VCaP (cell line): ENCODE measurements at regions not wholly inside any gene's neighbourhood (a gene's known extent, or its start where the extent isn't known, plus 50 kb on each side); places are given as distances from the start of the nearest gene placed in this dataset.

Source experiments
- H3K27ac ChIP-seq: fragments of 450-650 bp; 2 replicates; pipeline ENCODE4 v1.5.1; 2017
- CTCF ChIP-seq: fragments of 450-650 bp; conservative IDR thresholded peaks from 2 replicates; pipeline ENCODE4 v1.5.1; 2017; ENCODE audit warnings: mild to moderate bottlenecking, moderate library complexity

- H3K27ac ChIP-seq: no peak overlapping the region
- TF ChIP-seq CTCF: no peak
Observed at GRCh38 chr18:56475250-56475649, 163.1 kb downstream of the TXNL1 start.

- no peak for TF ChIP-seq CTCF
- no peak overlapping the region for H3K27ac ChIP-seq
Observed at GRCh38 chr18:56473400-56474024, 164.9 kb downstream of the TXNL1 start.

GRCh38 chr18:56470406-56471351 lies 167.7 kb downstream of the TXNL1 start:
- no peak overlapping the region for H3K27ac ChIP-seq
- no peak for TF ChIP-seq CTCF

GRCh38 chr18:56469582-56469981 lies 168.8 kb downstream of the TXNL1 start:
- H3K27ac ChIP-seq: no peak overlapping the region
- TF ChIP-seq CTCF: no peak

- no peak for TF ChIP-seq CTCF
- H3K27ac ChIP-seq: no peak overlapping the region
Observed at GRCh38 chr18:56468396-56468795, 170.0 kb downstream of the TXNL1 start.

- H3K27ac ChIP-seq: no peak overlapping the region
- TF ChIP-seq CTCF: no peak
Observed at GRCh38 chr18:56462276-56462675, 176.1 kb downstream of the TXNL1 start.

GRCh38 chr18:56461151-56461550 lies 177.2 kb downstream of the TXNL1 start:
- no peak for TF ChIP-seq CTCF
- no peak overlapping the region for H3K27ac ChIP-seq
